ENCODE measurements at regions not wholly inside any gene's neighbourhood (a gene's known extent, or its start where the extent isn't known, plus 50 kb on each side); places are given as distances from the start of the nearest gene placed in this dataset.

DNA sequence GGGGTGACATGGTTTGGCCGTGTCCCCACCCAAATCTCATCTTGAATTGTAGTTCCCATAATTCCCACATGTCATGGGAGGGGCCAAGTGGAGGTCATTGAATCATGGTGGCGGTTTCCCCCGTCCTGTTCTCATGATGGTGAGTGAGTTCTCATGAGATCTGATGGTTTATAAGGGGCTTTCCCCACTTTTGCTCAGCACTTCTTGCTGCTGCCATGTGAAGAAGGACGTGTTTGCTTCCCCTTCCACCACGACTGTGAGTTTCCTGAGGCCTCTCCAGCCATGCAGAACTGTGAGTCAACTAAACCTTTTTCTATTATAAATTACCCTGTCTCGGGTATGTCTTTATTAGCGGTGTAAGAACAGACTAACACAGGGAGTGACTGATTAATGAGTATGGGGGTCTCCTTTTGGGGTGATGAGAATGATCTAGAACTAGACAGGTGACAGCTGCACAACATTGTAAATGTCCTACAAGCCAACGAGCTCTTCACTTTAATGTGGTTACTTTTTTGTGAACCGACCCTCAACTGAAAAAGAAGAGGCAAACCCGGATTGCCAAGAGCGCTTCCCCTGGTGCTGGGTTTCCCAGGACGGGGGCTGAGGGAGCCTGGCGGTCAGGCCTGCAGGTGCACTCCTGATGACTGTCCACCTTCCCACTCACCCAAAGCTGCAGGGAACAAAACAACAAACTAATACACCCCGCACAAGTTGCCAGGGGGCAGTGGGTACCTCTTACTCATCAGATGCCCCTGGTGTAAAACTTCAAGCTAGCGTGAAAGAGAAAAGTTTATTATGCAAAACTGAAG lies 90.1 kb downstream of the NCOR2 start:
- TF ChIP-seq POLR2A (IDR thresholded peaks at IDR 0.05; ENCODE audit: low read depth, low read length) (no peak), TAF1 (IDR thresholded peaks at IDR 0.05; ENCODE audit: low read depth, low read length) (no peak), POLR2AphosphoS5 (IDR thresholded peaks at IDR 0.05; ENCODE audit: low read depth, low read length) (no peak), SPI1 (IDR thresholded peaks at IDR 0.05; ENCODE audit: low read depth, low read length) (no peak), POU2F2 (IDR thresholded peaks at IDR 0.05; ENCODE audit: low read depth, low read length) (no peak)

Data from GM12891 (cell line).